ENCODE measurements at regions not wholly inside any gene's neighbourhood (a gene's known extent, or its start where the extent isn't known, plus 50 kb on each side); places are given as distances from the start of the nearest gene placed in this dataset.
"Not testable (repeated sequence)": the region's sequence is repeated elsewhere in the genome, so short reads cannot be mapped to it uniquely, and the experiment has no call there.

GRCh38 chr4:64121803-64122202 is 287.4 kb downstream of the TECRL start:
- no peak overlapping the region for H3K27ac ChIP-seq

GRCh38 chr4:64105903-64106302 is 303.3 kb downstream of the TECRL start:
- no peak overlapping the region for H3K27ac ChIP-seq

More at GRCh38 chr4:64121803-64122202, 287.4 kb downstream of the TECRL start:
- TF ChIP-seq CTCF (conservative IDR thresholded peaks at IDR 0.05): no peak

GRCh38 chr4:64095398-64095797 is 313.9 kb downstream of the TECRL start:
- H3K27ac ChIP-seq: no peak overlapping the region
- no peak for TF ChIP-seq CTCF (conservative IDR thresholded peaks at IDR 0.05)

More at GRCh38 chr4:64105903-64106302, 303.3 kb downstream of the TECRL start:
- no peak for TF ChIP-seq CTCF (conservative IDR thresholded peaks at IDR 0.05)

- no peak overlapping the region for H3K27ac ChIP-seq
- TF ChIP-seq CTCF (conservative IDR thresholded peaks at IDR 0.05): no peak
Observed at GRCh38 chr4:64079316-64079715, 329.9 kb downstream of the TECRL start.

- H3K27ac ChIP-seq: no peak overlapping the region
- no peak for TF ChIP-seq CTCF (conservative IDR thresholded peaks at IDR 0.05)
Observed at GRCh38 chr4:64068096-64068495, 341.2 kb downstream of the TECRL start.

- no peak overlapping the region for H3K27ac ChIP-seq
- TF ChIP-seq CTCF (conservative IDR thresholded peaks at IDR 0.05): no peak
Observed at GRCh38 chr4:64062991-64063390, 346.3 kb downstream of the TECRL start.

- not testable (repeated sequence) for H3K27ac ChIP-seq
Observed at GRCh38 chr4:64037033-64037432, 372.2 kb downstream of the TECRL start.

GRCh38 chr4:64022560-64022959 is 386.7 kb downstream of the TECRL start:
- no peak for TF ChIP-seq CTCF (conservative IDR thresholded peaks at IDR 0.05)
- H3K27ac ChIP-seq: no peak overlapping the region
